HG03139 (cell line): ENCODE measurements at regions not wholly inside any gene's neighbourhood (a gene's known extent, or its start where the extent isn't known, plus 50 kb on each side); places are given as distances from the start of the nearest gene placed in this dataset.

ENCODE experiments used
- ATAC-seq: cut with Tn5 transposase; IDR thresholded peaks from one replicate; pipeline ENCODE4 v1.9.1; 2021; ENCODE audit not compliant: unreplicated experiment

DNA sequence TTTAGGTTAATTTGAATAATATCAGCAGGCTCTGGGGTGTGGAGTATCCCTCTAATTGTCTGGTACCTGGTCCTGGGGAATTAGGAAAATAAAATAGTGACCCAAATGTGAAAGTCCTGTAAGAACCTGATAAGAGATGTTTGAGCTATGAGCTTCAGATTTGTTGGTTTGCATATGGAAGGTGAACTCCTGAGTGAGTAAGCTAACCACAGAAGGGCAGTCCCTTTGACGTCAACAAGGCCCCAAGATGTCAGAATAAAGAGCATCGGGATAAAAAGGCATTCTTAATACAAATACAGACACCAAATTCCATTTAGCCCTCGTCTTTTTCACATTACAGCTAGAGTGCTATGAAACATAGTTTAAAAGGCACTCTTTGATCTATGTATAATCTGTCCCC, 1366.3 kb upstream of the TMEFF2 start:
- no peak for ATAC-seq

DNA sequence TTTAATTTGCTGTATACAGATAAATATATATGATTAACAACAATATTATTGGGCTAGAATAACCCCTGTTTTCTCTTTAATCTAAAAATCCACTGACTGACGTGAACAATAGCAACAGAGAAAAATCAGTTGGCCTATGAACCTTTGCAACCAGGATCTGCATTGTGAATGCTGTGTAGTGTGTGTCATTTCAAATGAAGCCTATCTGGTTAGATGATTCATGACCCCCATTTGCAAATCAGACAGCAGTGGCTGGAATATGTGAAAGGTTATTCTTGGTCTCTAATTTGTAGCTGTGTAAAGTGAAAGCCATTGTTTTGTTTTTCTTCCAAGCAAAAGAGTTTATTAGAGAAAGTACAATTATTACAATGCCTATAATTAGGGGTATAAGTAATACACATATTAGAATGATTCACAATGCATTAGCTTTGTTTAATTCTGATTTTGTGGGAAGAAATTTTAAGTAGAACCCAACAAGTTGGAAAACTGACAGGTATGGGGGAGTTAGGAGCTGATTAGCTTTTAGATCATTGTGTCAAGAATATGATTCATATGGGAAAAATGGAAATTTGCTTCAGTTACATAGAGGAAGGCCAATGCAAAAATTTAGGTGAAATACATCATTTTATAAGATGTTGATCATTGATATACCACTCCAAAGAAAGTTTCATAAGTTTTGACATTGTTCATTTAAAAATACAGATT, 1362.2 kb upstream of the TMEFF2 start:
- ATAC-seq: no peak

DNA sequence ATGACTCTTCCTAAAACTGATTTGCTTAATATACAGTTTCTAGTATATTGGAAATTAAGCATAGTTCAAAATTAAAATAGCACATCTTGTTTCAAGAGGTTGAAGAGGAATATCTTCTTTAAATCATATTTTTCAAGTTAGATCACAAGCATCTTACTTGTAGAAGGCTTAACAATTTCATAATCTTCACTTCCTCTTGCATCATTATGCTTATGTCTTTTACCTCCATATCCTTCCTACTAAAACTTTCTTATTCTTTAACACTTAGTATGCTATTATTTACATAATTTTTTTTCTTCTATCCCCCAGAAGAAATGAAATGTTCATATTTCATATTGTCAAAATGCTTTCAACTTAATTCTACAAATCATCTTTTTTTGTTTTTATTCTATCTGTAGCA, 1354.9 kb upstream of the TMEFF2 start:
- ATAC-seq: no peak

DNA sequence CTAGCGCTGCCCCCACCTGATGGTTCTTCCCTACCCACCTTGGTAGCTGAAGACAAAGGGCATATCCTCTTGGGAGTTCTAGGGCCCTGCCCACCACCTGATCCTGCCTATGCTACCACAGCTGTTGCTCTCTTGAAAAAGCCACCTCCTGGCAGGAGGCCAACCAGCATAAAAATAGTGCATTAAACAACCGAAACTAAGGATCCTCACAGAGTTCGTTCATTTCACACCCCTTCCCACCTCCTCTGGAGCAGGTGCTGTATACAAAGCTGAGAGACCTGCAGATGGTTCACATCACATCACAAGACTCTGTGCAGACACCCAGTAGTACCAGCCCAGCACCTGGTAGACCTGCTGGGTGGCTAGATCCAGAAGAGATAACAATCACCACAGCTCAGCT, 1348.0 kb upstream of the TMEFF2 start:
- no peak for ATAC-seq

DNA sequence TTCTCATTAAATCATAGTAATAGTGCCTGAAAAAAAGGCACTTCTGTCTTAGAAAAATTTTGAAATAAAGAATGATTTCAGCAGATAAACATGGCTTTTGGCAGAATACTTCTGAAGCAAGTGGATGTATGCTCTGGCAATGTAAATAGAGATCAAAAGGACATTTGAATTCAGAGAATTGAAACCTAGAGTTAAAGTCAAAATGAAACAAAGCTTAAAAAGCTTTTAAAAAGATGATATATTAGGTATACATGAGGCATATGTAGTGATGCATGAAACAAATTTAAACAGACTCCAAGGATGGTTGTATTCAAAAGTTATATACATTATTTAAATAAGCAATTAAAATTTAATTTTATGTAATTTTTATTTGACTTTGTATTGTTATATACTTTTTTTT, 1344.5 kb upstream of the TMEFF2 start:
- ATAC-seq: peak; percentile 83

DNA sequence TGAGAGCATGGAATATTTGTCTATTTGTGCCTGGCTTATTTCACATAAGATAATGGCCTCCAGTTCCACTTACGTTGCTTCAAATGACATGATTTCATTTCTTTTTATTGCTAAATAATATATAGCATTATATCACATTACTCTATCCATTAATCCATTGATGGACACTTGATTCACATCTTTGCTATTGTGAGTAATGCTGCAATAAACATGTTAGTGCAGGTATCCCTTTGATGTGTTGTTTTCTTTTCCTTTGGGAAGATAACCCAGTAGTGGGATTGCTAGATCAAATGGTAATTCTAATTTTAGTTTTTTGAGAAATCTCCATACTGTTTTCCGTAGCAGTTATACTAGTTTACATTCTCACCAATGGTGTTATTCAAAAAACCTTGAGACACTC, 1343.3 kb upstream of the TMEFF2 start:
- ATAC-seq: no peak

DNA sequence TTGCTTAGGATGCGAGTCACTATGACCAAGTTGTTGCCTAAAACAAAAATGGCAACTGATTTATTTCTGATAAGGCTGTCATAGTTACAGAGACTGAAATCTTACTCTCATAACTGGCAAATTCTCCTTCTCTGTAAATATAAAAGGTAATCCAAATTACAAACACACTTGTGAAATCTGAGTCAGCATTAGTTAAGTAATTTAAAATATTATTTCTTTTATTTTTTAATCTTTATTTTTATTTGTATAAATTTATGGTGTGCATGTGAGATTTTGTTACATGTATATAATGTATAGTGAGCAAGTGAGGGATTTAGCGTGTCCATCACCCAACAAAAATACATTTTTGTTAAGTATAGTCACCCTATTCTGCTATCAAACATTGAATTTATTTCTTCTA, 1342.8 kb upstream of the TMEFF2 start:
- no peak for ATAC-seq

DNA sequence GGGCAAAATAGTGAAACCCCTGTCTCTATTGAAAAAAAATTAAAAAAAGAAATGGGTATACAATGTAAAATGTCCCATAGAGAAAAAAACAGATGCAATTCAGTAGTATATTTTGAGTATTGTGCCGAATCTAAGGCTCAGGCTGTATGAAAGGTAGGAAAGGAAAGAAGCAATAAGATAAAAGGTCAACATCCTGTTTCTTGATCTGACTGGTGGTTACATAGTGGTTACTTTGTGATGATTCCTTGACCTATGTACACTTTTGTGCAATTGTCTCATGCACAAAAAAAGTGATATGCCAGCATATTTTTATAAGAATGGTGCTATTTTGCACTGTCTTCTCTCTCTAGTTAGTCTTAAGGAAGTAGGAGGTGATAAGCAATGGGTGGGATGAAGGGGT, 1333.7 kb upstream of the TMEFF2 start:
- no peak for ATAC-seq

DNA sequence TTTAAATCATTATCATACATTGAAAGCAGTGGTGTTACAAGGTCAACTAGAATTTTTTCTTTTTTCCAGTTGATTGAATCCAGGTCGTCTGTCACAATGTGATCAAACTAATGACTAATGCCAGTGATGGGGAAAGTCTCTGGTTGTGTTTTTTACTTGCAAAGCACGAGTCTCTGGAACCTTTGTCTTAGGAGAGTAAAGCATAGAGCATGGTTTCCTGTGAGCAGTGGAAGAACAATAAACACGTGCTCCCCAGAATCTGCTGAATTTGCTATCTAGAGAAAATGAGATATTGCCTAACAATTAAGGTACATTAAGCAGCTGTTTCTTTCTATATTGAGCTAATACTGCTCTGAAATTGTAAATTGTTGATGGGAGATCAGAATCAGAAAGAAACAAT, 1332.4 kb upstream of the TMEFF2 start:
- no peak for ATAC-seq

DNA sequence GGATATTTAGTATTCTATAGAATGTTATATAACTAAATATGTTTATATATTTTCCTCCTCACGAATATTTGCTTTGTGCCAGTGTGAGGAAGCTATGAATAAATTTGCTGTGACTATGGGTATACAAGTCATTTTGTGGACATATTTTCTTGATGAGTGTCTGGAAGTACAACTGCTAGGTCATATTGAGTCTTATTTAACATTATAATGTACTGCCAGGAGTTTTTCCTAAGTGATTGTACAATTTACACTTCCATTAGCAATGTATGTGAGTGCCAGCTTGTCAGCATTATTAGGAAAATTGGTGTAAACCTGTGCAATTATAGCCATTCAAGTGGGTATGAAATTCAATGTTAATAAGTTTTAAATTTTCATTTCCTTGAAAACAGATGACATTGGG, 1328.9 kb upstream of the TMEFF2 start:
- no peak for ATAC-seq

DNA sequence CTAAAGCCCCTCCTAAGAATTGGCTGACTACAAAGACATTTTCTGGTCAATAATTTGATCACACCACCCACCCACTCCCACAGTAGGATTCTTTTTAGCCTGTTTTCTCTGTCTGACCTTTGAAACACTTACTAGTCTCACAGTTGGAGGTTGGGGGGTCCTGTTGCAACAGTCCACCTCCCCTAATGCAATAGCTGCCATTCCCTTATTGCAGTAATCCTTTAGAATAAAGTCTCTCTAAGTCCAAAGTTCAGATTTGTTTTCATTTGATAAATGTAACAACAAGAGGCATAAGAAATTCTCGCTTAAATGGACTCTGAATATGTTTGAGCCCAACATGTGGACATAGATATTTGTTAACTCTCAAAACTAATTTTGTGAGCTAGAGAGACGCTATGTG, 1326.8 kb upstream of the TMEFF2 start:
- ATAC-seq: no peak

DNA sequence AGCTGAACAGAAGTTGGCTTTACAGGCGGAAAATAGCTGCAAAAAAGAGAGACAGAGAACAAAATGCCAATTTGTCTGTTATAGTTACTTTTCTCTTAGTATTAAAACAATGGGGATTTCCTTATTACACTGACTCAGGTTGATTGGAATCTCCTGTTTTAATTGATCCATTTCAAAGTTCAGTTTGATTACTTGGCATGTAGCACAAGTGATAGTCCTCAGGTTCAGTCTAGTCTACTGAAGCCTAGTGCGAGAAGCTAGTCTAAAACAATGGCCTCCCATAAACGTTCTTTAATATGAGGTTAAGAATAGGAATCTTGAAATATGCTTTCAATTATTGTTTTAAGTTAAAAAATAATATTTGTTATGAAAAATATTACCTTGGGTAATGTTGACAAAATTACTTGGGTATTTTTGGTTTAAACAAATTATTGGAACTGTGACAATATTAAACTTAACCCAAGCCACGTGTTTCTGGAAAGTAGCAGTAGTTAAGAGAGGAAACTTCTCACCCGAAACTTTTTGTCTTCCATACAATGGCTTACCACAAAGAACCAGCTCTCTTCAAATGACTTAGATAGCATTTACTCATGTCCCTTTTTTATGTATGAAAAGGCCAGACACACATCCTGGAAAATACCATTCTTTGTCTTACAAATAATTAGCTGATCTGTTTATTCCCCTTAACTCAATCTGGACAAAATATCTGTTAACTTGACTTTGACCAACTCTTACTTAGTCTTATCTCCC, 1326.2 kb upstream of the TMEFF2 start:
- no peak for ATAC-seq

DNA sequence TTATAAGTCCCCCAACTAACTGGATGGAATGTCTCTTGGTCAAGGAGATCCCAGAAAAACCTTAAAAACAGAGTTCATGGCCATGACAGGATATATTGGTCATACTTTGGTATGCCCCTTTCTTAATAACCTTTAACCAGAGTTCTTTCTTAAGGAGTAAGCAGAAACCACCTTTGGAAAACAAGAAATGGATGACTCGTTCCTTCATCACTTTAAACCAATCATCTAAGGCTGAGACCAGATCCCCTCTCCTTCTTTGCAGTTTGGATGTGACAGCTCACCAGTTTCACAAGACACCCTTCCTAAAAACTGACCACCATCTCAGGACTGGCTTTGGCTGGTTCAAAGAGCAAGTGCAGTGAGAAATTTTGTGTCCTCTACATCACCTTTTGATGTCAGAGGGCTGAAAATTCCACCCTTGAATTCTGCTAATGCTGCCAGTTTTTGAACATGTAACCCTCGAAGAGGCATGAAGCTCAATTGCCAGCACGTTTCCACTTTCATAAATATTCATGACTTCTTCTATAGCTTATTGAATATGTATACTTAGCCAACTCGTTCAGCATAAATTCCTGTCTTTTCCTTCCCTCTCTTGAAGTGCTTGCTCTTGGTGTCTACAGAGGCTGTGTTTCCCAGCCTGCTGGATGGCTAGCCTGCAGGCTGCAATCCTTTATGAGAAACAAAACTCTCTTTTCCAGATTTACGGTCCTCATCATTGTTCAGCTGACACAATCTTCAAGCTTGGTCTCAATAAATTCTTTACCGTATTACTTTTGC, 1323.5 kb upstream of the TMEFF2 start:
- no peak for ATAC-seq

DNA sequence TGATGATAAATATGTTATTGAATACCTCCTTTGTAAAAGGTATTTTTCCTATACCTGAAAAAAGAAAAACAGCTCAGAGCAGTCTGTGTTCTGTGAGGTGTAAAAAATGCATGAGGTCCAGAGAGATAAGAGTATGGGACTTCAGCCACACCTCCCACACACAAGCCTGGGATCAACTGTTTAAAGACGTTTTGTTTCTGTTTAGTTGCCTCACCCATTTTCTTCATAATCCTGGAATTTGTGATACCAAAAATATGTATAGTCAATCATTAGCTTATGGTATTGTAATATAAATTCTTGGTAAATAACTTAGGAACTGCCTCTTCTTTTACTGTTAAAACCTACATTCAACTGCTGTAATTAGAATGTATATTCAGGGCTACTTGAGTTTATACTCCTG, 1322.9 kb upstream of the TMEFF2 start:
- ATAC-seq: no peak

DNA sequence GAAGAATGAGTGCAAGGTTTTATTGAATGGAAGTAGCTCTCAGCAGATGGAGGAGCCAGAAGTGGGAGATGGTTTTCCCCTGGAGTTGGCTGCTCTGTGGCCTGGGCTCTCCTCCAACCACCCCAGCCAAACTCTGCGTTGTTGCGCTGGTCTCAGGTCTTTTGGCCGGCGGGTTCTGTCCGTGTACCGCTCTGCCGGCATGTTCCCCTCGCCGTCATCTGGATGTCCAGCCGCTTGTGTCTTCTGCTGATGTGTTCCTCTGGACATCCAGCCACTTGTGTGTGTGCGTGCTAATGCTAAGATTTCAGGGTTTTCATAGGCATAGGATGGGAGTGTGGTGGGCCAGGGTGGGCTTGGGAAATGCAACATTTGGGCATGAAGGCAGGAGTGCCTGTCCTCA, 1311.3 kb upstream of the TMEFF2 start:
- no peak for ATAC-seq

DNA sequence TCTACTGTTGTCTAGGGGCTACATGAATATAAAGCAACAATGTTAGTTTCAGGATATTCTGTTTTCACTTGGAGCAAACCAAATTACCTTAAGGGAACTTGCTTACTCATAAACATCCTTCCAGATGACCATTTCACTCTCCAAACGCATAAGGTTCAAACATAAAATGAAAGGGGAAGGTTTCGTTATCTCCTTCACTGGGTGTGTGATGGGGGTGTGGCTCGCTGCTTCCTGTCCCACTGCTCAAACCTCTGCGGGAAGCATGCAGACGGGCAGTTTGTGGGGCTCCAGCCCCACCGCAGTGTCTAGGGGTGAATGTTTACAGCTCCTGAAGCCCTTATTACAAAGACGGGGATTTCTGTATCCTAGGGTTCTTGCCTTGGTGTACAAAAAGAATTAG, 1310.9 kb upstream of the TMEFF2 start:
- no peak for ATAC-seq

DNA sequence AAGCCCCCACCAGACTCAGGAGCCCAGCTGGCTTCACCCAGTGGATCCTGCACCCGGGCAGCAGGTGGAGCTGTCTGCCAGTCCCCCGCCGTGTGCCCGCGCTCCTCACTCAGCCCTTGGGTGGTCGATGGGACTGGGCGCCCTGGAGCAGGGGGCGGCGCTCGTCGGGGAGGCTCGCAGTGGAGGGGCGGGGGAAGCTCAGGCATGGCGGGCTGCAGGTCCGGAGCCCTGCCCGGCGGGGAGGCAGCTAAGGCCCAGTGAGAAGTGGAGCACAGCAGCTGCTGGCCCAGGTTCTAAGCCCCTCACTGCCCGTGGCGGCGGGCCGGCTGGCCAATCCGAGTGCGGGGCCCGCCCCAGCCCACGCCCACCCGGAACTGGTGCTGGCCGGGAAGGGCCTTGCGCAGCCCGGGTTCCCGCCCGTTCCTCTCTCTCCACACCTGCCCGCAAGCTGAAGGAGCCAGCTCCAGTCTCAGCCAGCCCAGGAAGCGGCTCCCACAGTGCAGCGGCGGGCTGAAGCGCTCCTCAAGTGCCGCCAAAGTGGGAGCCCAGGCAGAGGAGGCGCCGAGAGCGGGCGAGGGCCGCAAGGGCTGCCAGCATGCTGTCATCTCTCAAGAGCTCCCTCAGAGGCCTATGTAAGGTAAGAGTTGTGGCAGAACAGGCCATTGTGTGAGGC, 1307.8 kb upstream of the TMEFF2 start:
- ATAC-seq: no peak

DNA sequence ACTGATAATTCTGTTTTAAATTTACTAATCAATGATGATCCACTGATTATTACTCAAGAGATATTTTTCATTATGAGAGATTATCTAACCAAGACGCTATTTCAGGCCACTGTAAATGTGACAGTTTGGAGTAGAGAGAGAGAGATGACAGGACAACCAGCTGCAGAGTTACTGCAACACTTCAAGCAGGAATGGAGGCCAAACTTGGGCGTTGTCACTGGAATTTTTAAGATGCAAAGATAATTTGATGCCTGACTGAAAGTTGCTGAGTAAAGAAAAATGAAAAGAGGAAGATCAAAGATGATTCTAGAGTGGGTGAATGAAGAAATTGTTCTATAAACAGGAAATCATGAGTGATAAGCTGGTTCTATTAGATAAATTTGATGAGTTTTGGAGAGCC, 1302.1 kb upstream of the TMEFF2 start:
- ATAC-seq: no peak

DNA sequence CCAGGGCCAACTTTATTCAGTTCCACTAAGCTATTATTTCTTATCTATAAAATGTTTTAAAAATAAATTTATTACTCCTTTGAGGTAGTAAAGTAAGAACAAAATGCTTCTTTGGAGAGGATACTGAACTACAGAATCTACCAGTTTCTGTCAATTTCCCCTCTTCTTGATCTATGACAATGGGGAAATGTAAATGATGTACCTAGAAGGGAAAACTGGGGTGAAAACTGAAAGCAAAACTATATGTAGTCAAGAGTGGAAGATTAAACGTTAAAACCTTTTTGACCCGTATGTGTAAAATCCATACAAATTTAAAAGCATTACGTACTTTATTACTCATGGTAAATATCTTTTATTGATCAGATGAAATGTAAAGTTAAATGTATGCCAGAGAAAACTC, 1287.8 kb upstream of the TMEFF2 start:
- peak; percentile 91 for ATAC-seq

DNA sequence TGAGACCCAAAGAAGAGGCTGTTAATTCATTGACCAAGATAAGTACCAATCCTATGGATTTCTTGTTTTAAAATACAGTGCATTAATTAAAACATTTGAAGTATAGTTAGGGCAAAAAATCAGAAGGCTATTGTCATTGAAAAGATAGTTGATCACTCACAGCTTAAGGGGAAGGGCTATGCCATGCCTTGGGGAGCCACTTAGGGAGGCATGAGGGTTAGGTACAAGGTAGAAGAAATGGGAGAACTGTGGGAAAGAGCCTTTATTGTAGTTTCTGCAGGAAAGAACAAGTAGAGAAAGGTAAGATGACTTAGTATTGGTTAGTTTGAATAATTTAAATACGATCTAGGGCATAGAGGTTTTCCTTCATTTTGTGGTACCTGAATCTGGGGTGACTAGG, 1285.5 kb upstream of the TMEFF2 start:
- no peak for ATAC-seq

DNA sequence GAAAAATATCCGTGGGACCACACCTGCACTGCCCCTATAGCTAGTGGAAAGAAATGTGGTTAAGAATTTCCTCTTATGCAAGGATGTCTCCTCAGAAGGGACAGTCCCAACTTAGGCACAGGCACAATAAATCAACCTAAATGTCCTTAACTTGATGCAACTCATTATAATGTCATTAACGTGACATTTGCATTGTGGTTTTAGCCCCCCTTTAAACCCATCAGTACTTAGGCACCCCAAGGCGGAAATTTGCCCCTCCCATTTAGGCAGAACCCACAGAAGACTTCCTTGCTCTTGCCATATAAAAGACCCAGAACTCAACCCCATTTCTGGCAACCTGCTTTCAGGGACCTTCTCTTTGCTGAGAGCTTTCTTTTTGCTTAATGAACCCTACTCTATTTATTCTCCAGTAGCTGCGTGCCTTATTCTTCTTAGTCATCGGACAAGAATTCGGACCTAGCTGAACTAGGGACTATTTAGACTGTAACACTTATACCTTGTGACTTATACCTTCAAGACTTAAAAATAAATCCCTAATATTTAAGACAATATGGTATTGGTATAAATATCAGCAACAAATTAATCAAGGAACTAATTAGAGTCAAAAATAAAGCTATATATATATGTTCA, 1281.6 kb upstream of the TMEFF2 start:
- no peak for ATAC-seq
